ENCODE measurements at regions not wholly inside any gene's neighbourhood (a gene's known extent, or its start where the extent isn't known, plus 50 kb on each side); places are given as distances from the start of the nearest gene placed in this dataset.

DNA sequence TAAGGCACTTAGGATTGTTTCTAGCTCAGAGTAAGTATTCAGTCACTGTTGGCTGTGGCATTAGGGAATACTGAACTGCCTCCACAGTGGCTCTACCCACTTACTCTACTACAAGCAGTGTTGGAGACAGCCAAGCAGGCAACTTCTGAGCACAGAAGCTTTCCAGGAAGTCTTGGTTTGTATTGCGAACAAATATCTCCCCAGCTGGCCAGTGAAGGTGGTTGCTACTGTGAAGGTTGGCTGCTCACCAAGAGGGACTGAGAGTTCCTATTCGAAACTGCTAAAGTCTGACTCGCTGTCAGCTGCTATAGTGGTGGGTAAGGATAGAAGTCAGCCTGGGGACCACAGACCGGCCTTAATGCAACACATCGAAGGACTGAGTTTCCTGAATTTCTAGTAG, 319.1 kb downstream of the KIF4B start:
- no peak overlapping the region for H3K27ac ChIP-seq (ENCODE audit: low read depth, low read length)
- no peak overlapping the region for H2AFZ ChIP-seq (ENCODE audit: low read length)
- H3K23me2 ChIP-seq (ENCODE audit: low read depth, low read length) = no peaks in the 10 kb centered on the region
- H3K9ac ChIP-seq (replicated peaks in 1 of 4; ENCODE audit: extremely low read depth in 1 of 4, low read depth in 3 of 4, low read length in 3 of 4) = no peak overlapping the region
- ChIA-PET POLR2A (ENCODE audit: partially characterized antibody) (no interaction called here), CTCF (ENCODE audit: partially characterized antibody) (interaction anchor here (2.9 kb wide), 1 partner anchor 11 kb away, joined by 9 read pairs; no protein-coding TSS in a partner anchor)
- no peak overlapping the region for H4K8ac ChIP-seq (ENCODE audit: extremely low read depth, insufficient read depth, low read length)
- no peak overlapping the region for H2BK120ac ChIP-seq (replicated peaks; ENCODE audit: low read depth, low read length)
- WGBS, 2 experiments (ENCODE audit: extremely low coverage in 1 of 2, insufficient coverage in 1 of 2, insufficient read length in 1 of 2, insufficient replicate concordance in 2 of 2, low coverage in 1 of 2, low lambda C conversion rate in 2 of 2, missing lambda C conversion rate in 1 of 2) = 98% methylated on average over 5 of the region's 5 CpGs; no CpG with 5 or more reads in 1 of the 2 experiments
- H2BK5ac ChIP-seq (ENCODE audit: low read depth, low read length) = no peak overlapping the region
- H3K4me3 ChIP-seq (ENCODE audit: extremely low read depth in 1 of 4, insufficient read depth in 2 of 4, low read depth in 3 of 4, low read length in 4 of 4) = no peak overlapping the region
- no peak overlapping the region for H2BK20ac ChIP-seq (ENCODE audit: low read length)
- H3K79me1 ChIP-seq (ENCODE audit: low read depth, low read length) = no peaks in the 10 kb centered on the region
- H3K36me3 ChIP-seq (ENCODE audit: control insufficient read depth in 2 of 4, insufficient read depth in 4 of 4, low read length in 3 of 4) = no peaks in the 10 kb centered on the region
- H2BK12ac ChIP-seq (ENCODE audit: low read depth, low read length) = no peak overlapping the region
- no peaks in the 10 kb centered on the region for H3K4me1 ChIP-seq (replicated peaks in 1 of 4; ENCODE audit: control insufficient read depth in 3 of 4, insufficient read depth in 4 of 4, low read length in 3 of 4)
- H3K4me2 ChIP-seq (ENCODE audit: insufficient read depth in 1 of 2, low read depth in 2 of 2, low read length in 2 of 2) = no peak overlapping the region
- H3K14ac ChIP-seq (ENCODE audit: insufficient read length) = no peak overlapping the region
- DNase-seq (ENCODE audit: low read depth in 1 of 2, low spot score in 2 of 2) = no peak
- H3K79me2 ChIP-seq (ENCODE audit: control insufficient read depth in 1 of 2, insufficient read depth in 2 of 2, low read length in 2 of 2) = no peaks in the 10 kb centered on the region
- no peak overlapping the region for H3K18ac ChIP-seq (ENCODE audit: extremely low read depth, low read length)
- H3K27me3 ChIP-seq (replicated peaks in 1 of 4; ENCODE audit: control insufficient read depth in 3 of 4, extremely low read depth in 1 of 4, insufficient read depth in 3 of 4, low read length in 3 of 4) = no peaks in the 10 kb centered on the region
- H3K9me3 ChIP-seq (ENCODE audit: insufficient read depth in 2 of 2, low read depth in 1 of 2, low read length in 1 of 2) = peaks cover 0 to 1% of the 10 kb centered on the region in 2 experiments; a peak in 2 of 4 replicates
- no peak overlapping the region for H4K91ac ChIP-seq (replicated peaks; ENCODE audit: insufficient read length, low read length)
- no peak for FAIRE-seq
- H2AK5ac ChIP-seq (ENCODE audit: low read depth, low read length) = no peak overlapping the region
- no peak overlapping the region for H3K4ac ChIP-seq (replicated peaks; ENCODE audit: insufficient read length, low read depth, low read length)
- no peak overlapping the region for H4K5ac ChIP-seq (ENCODE audit: insufficient read length, low read depth, low read length)
- no peak overlapping the region for H2BK15ac ChIP-seq (ENCODE audit: low read length)
- no peaks in the 10 kb centered on the region for H4K20me1 ChIP-seq (replicated peaks in 1 of 2; ENCODE audit: control insufficient read depth in 1 of 2, insufficient read depth in 2 of 2, low read length in 2 of 2)
- no peak overlapping the region for H3K56ac ChIP-seq (replicated peaks; ENCODE audit: insufficient read length, low read depth, low read length)
- H3K23ac ChIP-seq (ENCODE audit: insufficient read length) = no peak overlapping the region
- TF ChIP-seq EP300 (IDR thresholded peaks at IDR 0.05; ENCODE audit: borderline replicate concordance in 1 of 2, low read depth in 2 of 2, low read length in 2 of 2) (no peak), SP2 (IDR thresholded peaks at IDR 0.05; ENCODE audit: low read length) (no peak), KDM5A (IDR thresholded peaks at IDR 0.05; ENCODE audit: low read length) (no peak), TEAD4 (IDR thresholded peaks at IDR 0.05; ENCODE audit: low read depth, low read length) (no peak), TAF7 (optimal IDR thresholded peaks at IDR 0.05; ENCODE audit: borderline replicate concordance, low read depth, low read length) (no peak), SIN3A (conservative IDR thresholded peaks at IDR 0.05 in 1 of 2, IDR thresholded peaks at IDR 0.05 in 1 of 2; ENCODE audit: low read depth in 1 of 2, low read length in 2 of 2) (no peak), RFX5 (IDR thresholded peaks at IDR 0.05; ENCODE audit: borderline replicate concordance, low read depth, low read length) (no peak), POLR2A (IDR thresholded peaks at IDR 0.05; ENCODE audit: control extremely low read depth in 1 of 2, low read depth in 2 of 2, low read length in 2 of 2) (no peak), HDAC6 (IDR thresholded peaks at IDR 0.05; ENCODE audit: low read depth, low read length) (no peak)
- TF ChIP-seq, protein P1, sequence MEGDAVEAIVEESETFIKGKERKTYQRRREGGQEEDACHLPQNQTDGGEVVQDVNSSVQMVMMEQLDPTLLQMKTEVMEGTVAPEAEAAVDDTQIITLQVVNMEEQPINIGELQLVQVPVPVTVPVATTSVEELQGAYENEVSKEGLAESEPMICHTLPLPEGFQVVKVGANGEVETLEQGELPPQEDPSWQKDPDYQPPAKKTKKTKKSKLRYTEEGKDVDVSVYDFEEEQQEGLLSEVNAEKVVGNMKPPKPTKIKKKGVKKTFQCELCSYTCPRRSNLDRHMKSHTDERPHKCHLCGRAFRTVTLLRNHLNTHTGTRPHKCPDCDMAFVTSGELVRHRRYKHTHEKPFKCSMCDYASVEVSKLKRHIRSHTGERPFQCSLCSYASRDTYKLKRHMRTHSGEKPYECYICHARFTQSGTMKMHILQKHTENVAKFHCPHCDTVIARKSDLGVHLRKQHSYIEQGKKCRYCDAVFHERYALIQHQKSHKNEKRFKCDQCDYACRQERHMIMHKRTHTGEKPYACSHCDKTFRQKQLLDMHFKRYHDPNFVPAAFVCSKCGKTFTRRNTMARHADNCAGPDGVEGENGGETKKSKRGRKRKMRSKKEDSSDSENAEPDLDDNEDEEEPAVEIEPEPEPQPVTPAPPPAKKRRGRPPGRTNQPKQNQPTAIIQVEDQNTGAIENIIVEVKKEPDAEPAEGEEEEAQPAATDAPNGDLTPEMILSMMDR (IDR thresholded peaks at IDR 0.05; ENCODE audit: control extremely low read depth in 1 of 3, insufficient read depth in 1 of 3, low read depth in 1 of 3, low read length in 3 of 3) = no peak
- TF ChIP-seq, protein P2, sequence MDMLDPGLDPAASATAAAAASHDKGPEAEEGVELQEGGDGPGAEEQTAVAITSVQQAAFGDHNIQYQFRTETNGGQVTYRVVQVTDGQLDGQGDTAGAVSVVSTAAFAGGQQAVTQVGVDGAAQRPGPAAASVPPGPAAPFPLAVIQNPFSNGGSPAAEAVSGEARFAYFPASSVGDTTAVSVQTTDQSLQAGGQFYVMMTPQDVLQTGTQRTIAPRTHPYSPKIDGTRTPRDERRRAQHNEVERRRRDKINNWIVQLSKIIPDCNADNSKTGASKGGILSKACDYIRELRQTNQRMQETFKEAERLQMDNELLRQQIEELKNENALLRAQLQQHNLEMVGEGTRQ (IDR thresholded peaks at IDR 0.05; ENCODE audit: low read length) = no peak

Data from H1 (cell line).